K562 (cell line): ENCODE measurements at regions not wholly inside any gene's neighbourhood (a gene's known extent, or its start where the extent isn't known, plus 50 kb on each side); places are given as distances from the start of the nearest gene placed in this dataset.

ENCODE experiments used
- ATAC-seq: fragments of 200-7000 bp; cut with Tn5 transposase; 3 replicates; pipeline ENCODE4 v1.9.1; 2020; ENCODE audit warnings: moderate library complexity
- BruUV-seq: library from RNA; stranded (reverse); fragments of 400-500 nt; replicated peaks from 2 replicates; lab custom pipeline; 2021; lab: Mats Ljungman, UMichigan
- CTCF ChIA-PET: fragments of 300-600 bp; formaldehyde crosslinking; extraction: SDS; loops from one replicate; lab custom pipeline; 2021; ENCODE audit warnings: low intra/inter-chr PET ratio; lab: Yijun Ruan, JAX
- POLR2A ChIA-PET: fragments of 300-600, 350-650 bp; sonication (Branson Sonifier 250); formaldehyde crosslinking; extraction: SDS; loops from one replicate; lab custom pipeline; 2021; ENCODE audit warnings: antibody characterized with exemption, inconsistent platforms; lab: Yijun Ruan, JAX
- DNase-seq, 4 experiments: peaks; one replicate each; pipeline versions ENCODE4 v3.0.0 to v3.0.0-alpha.2; 2011 to 2018; ENCODE audit warnings: low spot score in 3 of 4, mixed read lengths in 3 of 4; ENCODE audit errors: extremely low read depth in 1 of 4
- FAIRE-seq: peaks from 2 replicates; lab custom pipeline; 2011; peaks lifted over from hg19 to GRCh38; lab: Jason Lieb, UNC
- H2AFZ ChIP-seq: 2 replicates; pipeline ENCODE4 v1.6.0; 2011; ENCODE audit warnings: low read depth, low read length, control low read depth, inconsistent platforms
- H3K27ac ChIP-seq: fragments of 200-600 bp; 3 replicates; pipeline ENCODE4 v1.8.0; 2011; ENCODE audit warnings: low read depth, mild to moderate bottlenecking, control low read depth, inconsistent platforms, low read length, moderate library complexity, mixed read lengths; ENCODE audit errors: extremely low read depth
- H3K27me3 ChIP-seq, 2 experiments: fragments of 300-600 bp in 1 of 2; 2 replicates in 1 of 2; 3 replicates in 1 of 2; pipeline versions ENCODE4 v1.6.0 to v1.8.0; 2011; ENCODE audit warnings: inconsistent platforms in 2 of 2, low read length in 2 of 2, mild to moderate bottlenecking in 1 of 2, mixed read lengths in 1 of 2, moderate library complexity in 1 of 2; ENCODE audit not compliant: control insufficient read depth in 2 of 2, insufficient read depth in 2 of 2
- H3K36me3 ChIP-seq: fragments of 300-600 bp; 3 replicates; pipeline ENCODE4 v1.8.0; 2011; ENCODE audit warnings: mild to moderate bottlenecking, low read length, inconsistent platforms; ENCODE audit not compliant: control insufficient read depth, insufficient read depth
- H3K4me1 ChIP-seq, 2 experiments: fragments of 200-600 bp in 1 of 2; replicated peaks in 1 of 2; 2 replicates in 1 of 2; 3 replicates in 1 of 2; pipeline versions ENCODE4 v1.5.1 to v1.8.0; 2011; ENCODE audit warnings: inconsistent platforms in 2 of 2, low read length in 2 of 2, mild to moderate bottlenecking in 1 of 2, mixed read lengths in 1 of 2, moderate library complexity in 1 of 2; ENCODE audit not compliant: control insufficient read depth in 2 of 2, insufficient read depth in 2 of 2
- H3K4me2 ChIP-seq: 2 replicates; pipeline ENCODE4 v1.6.1; 2011; ENCODE audit warnings: low read length, control low read depth, inconsistent platforms, mixed read lengths; ENCODE audit not compliant: insufficient read depth
- H3K4me3 ChIP-seq: fragments of 200-600 bp; sonication (generic), shearing (Covaris generic); 2 replicates; pipeline ENCODE4 v1.5.1; 2016; ENCODE audit warnings: control low read depth, inconsistent platforms
- H3K79me2 ChIP-seq: fragments of 200-600 bp; 3 replicates; pipeline ENCODE4 v1.8.0; 2011; ENCODE audit warnings: low read length, inconsistent platforms; ENCODE audit not compliant: control insufficient read depth, insufficient read depth
- H3K9ac ChIP-seq, 2 experiments: 2 replicates each; pipeline versions ENCODE4 v1.6.0 to v1.6.1; 2011; ENCODE audit warnings: low read depth in 2 of 2, low read length in 2 of 2, control low read depth in 1 of 2, inconsistent platforms in 1 of 2, mild to moderate bottlenecking in 1 of 2, mixed read lengths in 1 of 2; ENCODE audit not compliant: insufficient read depth in 1 of 2
- H3K9me1 ChIP-seq: one replicate; pipeline ENCODE4 v1.6.0; 2011; ENCODE audit warnings: inconsistent platforms, mild to moderate bottlenecking, low read length, moderate library complexity; ENCODE audit not compliant: control insufficient read depth, insufficient read depth
- H3K9me3 ChIP-seq: replicated peaks from 2 replicates; pipeline ENCODE4 v1.5.1; 2011; ENCODE audit warnings: low read depth, low read length, inconsistent platforms; ENCODE audit not compliant: control insufficient read depth, insufficient read depth
- H4K20me1 ChIP-seq: replicated peaks from 2 replicates; pipeline ENCODE4 v1.6.1; 2011; ENCODE audit warnings: low read length, inconsistent platforms, mixed read lengths; ENCODE audit not compliant: control insufficient read depth, insufficient read depth
- CHD2 ChIP-seq: IDR thresholded peaks from 2 replicates; pipeline ENCODE4 v1.6.1; 2011; ENCODE audit warnings: low read depth, low read length
- HNRNPL ChIP-seq: fragments of 200-400 bp; formaldehyde crosslinking; IDR thresholded peaks from 2 replicates; pipeline ENCODE4 v1.6.1; 2017; ENCODE audit warnings: low read depth, mild to moderate bottlenecking, low read length
- PHTF2 ChIP-seq: fragments of 250-450 bp; sonication (Bioruptor Pico); IDR thresholded peaks from 2 replicates; pipeline ENCODE4 v1.5.0; 2021; ENCODE audit warnings: mild to moderate bottlenecking
- RBM25 ChIP-seq: fragments of 200-400 bp; formaldehyde crosslinking; IDR thresholded peaks from 2 replicates; pipeline ENCODE4 v1.6.1; 2018; ENCODE audit warnings: low read length, low read depth, moderate library complexity; ENCODE audit not compliant: severe bottlenecking
- SIN3B ChIP-seq: fragments of 450-650 bp; IDR thresholded peaks from 2 replicates; pipeline ENCODE4 v1.6.1; 2017; ENCODE audit warnings: low read depth, mild to moderate bottlenecking, moderate library complexity
- SMARCA4 ChIP-seq: fragments of 450-650 bp; IDR thresholded peaks from 2 replicates; pipeline ENCODE4 v1.6.1; 2016
- ZBTB8A ChIP-seq: fragments of 450-650 bp; IDR thresholded peaks from 2 replicates; pipeline ENCODE4 v1.6.1; 2018; ENCODE audit warnings: mild to moderate bottlenecking, moderate library complexity; ENCODE audit not compliant: partially characterized antibody
- ZNF134 ChIP-seq: fragments of 250-450 bp; sonication (Bioruptor Pico); conservative IDR thresholded peaks from 2 replicates; pipeline ENCODE4 v1.4.0; 2020
- WGBS: fragments of 100-300 bp; shearing (Covaris generic); methylation state at CpG from one replicate; pipeline ENCODE4 v1.1.6; 2016; ENCODE audit warnings: low coverage, mixed read lengths; ENCODE audit not compliant: insufficient coverage; ENCODE audit errors: missing lambda C conversion rate; 5-methylcytosine and 5-hydroxymethylcytosine counted together
- in situ Hi-C: fragments of 300-500 bp; cut with MboI; formaldehyde crosslinking; loops from 4 replicates; pipeline ENCODE4 v1.15.0; 2018; ENCODE audit warnings: inconsistent platforms, mixed read lengths
- intact Hi-C: fragments of 100-400 bp; cut with micrococcal nuclease; formaldehyde crosslinking; loops from 2 replicates; pipeline ENCODE4 v1.14.2; 2022
- TF ChIP-seq, protein P1 (sequence below), 3 experiments: IDR thresholded peaks in 2 of 3; conservative IDR thresholded peaks in 1 of 3; 2 replicates each; pipeline ENCODE4 v1.5.1; 2011 to 2012; ENCODE audit warnings: low read length in 3 of 3, mild to moderate bottlenecking in 3 of 3, control low read depth in 2 of 3, improper control_type of control experiment in 1 of 3, inconsistent platforms in 1 of 3, low read depth in 1 of 3, mixed read lengths in 1 of 3, moderate library complexity in 1 of 3; ENCODE audit not compliant: insufficient read depth in 2 of 3
- TF ChIP-seq, protein P2 (sequence below): fragments of 250-450 bp; sonication (Bioruptor Pico); IDR thresholded peaks from 2 replicates; pipeline ENCODE4 v1.8.0; 2022; ENCODE audit warnings: inconsistent platforms
- TF ChIP-seq, protein P3 (sequence below): fragments of 250-450 bp; sonication (Bioruptor Pico); IDR thresholded peaks from 2 replicates; pipeline ENCODE4 v1.8.0; 2021; ENCODE audit warnings: moderate library complexity, mild to moderate bottlenecking, inconsistent platforms

DNA sequence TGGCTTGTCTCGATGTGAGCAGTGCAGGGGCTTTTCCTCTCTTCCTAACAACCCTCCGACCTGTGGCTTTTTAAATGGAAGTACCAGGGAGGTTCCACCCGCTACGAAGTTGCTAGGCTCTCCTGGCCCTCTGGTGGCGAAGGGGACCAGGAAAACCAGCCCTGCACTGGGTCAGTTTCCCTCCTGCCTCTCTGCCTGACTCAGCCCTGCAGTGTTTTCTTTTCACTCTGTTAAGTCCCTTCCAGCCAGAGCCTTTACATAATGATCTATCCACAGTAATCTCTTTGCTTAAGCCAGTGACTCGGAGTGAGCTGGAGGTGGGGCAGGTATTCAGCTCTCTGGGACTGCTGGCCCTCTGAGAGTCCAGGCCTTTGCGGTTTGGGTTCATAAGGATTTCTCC is 331.3 kb upstream of the EEF2KMT start (continued):
- TF ChIP-seq, protein P1, sequence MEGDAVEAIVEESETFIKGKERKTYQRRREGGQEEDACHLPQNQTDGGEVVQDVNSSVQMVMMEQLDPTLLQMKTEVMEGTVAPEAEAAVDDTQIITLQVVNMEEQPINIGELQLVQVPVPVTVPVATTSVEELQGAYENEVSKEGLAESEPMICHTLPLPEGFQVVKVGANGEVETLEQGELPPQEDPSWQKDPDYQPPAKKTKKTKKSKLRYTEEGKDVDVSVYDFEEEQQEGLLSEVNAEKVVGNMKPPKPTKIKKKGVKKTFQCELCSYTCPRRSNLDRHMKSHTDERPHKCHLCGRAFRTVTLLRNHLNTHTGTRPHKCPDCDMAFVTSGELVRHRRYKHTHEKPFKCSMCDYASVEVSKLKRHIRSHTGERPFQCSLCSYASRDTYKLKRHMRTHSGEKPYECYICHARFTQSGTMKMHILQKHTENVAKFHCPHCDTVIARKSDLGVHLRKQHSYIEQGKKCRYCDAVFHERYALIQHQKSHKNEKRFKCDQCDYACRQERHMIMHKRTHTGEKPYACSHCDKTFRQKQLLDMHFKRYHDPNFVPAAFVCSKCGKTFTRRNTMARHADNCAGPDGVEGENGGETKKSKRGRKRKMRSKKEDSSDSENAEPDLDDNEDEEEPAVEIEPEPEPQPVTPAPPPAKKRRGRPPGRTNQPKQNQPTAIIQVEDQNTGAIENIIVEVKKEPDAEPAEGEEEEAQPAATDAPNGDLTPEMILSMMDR (IDR thresholded peaks at IDR 0.05 in 2 of 3, conservative IDR thresholded peaks at IDR 0.05 in 1 of 3; ENCODE audit: insufficient read depth in 2 of 3, low read depth in 1 of 3, low read length in 3 of 3) = 0 out of 6 replicates have a peak, but pooled peaks of 2 of the 3 experiments have one; percentile 14 to 16
- TF ChIP-seq SMARCA4 = no peak

DNA sequence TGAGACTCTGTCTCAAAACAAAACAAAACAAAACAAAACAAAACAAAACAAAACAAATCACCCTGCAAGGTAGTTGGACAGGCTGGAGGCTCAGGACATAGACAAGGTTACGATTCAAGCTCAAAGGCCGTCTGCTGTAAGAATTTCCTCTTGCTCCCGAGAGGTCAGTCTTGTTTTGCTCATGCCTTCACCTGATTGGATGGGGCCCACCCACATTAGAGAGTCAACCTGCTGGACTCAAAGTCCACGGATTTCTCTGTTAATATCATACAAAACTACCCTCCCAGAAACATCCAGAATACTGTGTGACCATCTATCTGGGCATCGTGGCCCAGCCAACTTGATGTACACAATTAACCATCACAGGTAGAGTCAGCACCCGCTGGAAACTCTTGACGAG is 330.0 kb upstream of the EEF2KMT start:
- WGBS = 0% methylated on average over 7 of the region's 7 CpGs
- no peaks in the 10 kb centered on the region for H3K79me2 ChIP-seq
- H3K4me3 ChIP-seq = no peak overlapping the region
- no peaks in the 10 kb centered on the region for H3K9me1 ChIP-seq
- intact Hi-C loops = no loop called here
- no peak overlapping the region for H3K4me2 ChIP-seq
- H3K27ac ChIP-seq = no peak overlapping the region
- no peak for FAIRE-seq
- BruUV-seq = no TSS peak
- H3K9ac ChIP-seq = no peak overlapping the region
- H2AFZ ChIP-seq = no peak overlapping the region
- no peaks in the 10 kb centered on the region for H3K9me3 ChIP-seq
- DNase-seq = no peak
- H3K4me1 ChIP-seq = no peaks in the 10 kb centered on the region; a peak in 1 of 5 replicates
- H4K20me1 ChIP-seq = no peaks in the 10 kb centered on the region; the same call in 1 of the 2 replicates
- in situ Hi-C loops = no loop called here
- TF ChIP-seq SIN3B (no peak), ZBTB8A (no peak), CHD2 (no peak), RBM25 (peak; percentile 10), PHTF2 (no peak), ZNF134 (CRISPR knock-in tag) (peak; percentile 95), HNRNPL (no peak)
- TF ChIP-seq, protein P2, sequence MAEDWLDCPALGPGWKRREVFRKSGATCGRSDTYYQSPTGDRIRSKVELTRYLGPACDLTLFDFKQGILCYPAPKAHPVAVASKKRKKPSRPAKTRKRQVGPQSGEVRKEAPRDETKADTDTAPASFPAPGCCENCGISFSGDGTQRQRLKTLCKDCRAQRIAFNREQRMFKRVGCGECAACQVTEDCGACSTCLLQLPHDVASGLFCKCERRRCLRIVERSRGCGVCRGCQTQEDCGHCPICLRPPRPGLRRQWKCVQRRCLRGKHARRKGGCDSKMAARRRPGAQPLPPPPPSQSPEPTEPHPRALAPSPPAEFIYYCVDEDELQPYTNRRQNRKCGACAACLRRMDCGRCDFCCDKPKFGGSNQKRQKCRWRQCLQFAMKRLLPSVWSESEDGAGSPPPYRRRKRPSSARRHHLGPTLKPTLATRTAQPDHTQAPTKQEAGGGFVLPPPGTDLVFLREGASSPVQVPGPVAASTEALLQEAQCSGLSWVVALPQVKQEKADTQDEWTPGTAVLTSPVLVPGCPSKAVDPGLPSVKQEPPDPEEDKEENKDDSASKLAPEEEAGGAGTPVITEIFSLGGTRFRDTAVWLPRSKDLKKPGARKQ (CRISPR knock-in tag) = no peak
- TF ChIP-seq, protein P3, sequence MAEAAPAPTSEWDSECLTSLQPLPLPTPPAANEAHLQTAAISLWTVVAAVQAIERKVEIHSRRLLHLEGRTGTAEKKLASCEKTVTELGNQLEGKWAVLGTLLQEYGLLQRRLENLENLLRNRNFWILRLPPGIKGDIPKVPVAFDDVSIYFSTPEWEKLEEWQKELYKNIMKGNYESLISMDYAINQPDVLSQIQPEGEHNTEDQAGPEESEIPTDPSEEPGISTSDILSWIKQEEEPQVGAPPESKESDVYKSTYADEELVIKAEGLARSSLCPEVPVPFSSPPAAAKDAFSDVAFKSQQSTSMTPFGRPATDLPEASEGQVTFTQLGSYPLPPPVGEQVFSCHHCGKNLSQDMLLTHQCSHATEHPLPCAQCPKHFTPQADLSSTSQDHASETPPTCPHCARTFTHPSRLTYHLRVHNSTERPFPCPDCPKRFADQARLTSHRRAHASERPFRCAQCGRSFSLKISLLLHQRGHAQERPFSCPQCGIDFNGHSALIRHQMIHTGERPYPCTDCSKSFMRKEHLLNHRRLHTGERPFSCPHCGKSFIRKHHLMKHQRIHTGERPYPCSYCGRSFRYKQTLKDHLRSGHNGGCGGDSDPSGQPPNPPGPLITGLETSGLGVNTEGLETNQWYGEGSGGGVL (CRISPR knock-in tag) = no peak
- no peak for ATAC-seq
- POLR2A ChIA-PET = no interaction called here
- CTCF ChIA-PET = no interaction called here
- H3K36me3 ChIP-seq = no peaks in the 10 kb centered on the region
- H3K27me3 ChIP-seq = peaks cover 5 to 27% of the 10 kb centered on the region in 2 experiments; a peak in 3 of 5 replicates
